ENCODE measurements at regions not wholly inside any gene's neighbourhood (a gene's known extent, or its start where the extent isn't known, plus 50 kb on each side); places are given as distances from the start of the nearest gene placed in this dataset.

- TF ChIP-seq POLR2A (IDR thresholded peaks at IDR 0.05) (no peak), CTCF (IDR thresholded peaks at IDR 0.05) (no peak)
- ATAC-seq (no peak), DNase-seq (no peak)
- H3K4me3 ChIP-seq, result no peak overlapping the region
- no peaks in the 10 kb centered on the region for H3K9me3 ChIP-seq
- H3K27ac ChIP-seq, result no peak overlapping the region
- intact Hi-C loops (cut with DNase I), result no loop called here
- H3K27me3 ChIP-seq, result no peaks in the 10 kb centered on the region
- 30 to 35% methylated on average over 4 of the region's 4 CpGs for WGBS, 2 donors
- H3K4me1 ChIP-seq, result no peaks in the 10 kb centered on the region
- no peaks in the 10 kb centered on the region for H3K36me3 ChIP-seq (replicated peaks in 1 of 2; ENCODE audit: insufficient read depth in 1 of 2, low read depth in 2 of 2)
Observed at GRCh38 chr3:162764051-162764807, 1267.6 kb downstream of the OTOL1 start.

- intact Hi-C loops (cut with DNase I), result no loop called here
- Histone ChIP-seq H3K4me3 (no peak overlapping the region), H3K27ac (no peak overlapping the region), H3K36me3 (replicated peaks in 1 of 2; ENCODE audit: insufficient read depth in 1 of 2, low read depth in 2 of 2) (no peaks in the 10 kb centered on the region), H3K27me3 (no peaks in the 10 kb centered on the region), H3K4me1 (no peaks in the 10 kb centered on the region), H3K9me3 (no peaks in the 10 kb centered on the region)
- TF ChIP-seq POLR2A (IDR thresholded peaks at IDR 0.05) (no peak), CTCF (IDR thresholded peaks at IDR 0.05) (no peak)
- ATAC-seq (no peak), DNase-seq (no peak)
Observed at GRCh38 chr3:162764808-162765071, 1268.1 kb downstream of the OTOL1 start.

- H3K36me3 ChIP-seq (replicated peaks in 1 of 2; ENCODE audit: insufficient read depth in 1 of 2, low read depth in 2 of 2), result no peaks in the 10 kb centered on the region
- no peak for TF ChIP-seq POLR2A (IDR thresholded peaks at IDR 0.05)
- TF ChIP-seq CTCF (IDR thresholded peaks at IDR 0.05), result no peak
- H3K4me1 ChIP-seq, result no peaks in the 10 kb centered on the region
- no peaks in the 10 kb centered on the region for H3K27me3 ChIP-seq
- ATAC-seq, result no peak
- 47 to 49% methylated on average over 3 of the region's 3 CpGs for WGBS, 2 donors
- H3K27ac ChIP-seq, result no peak overlapping the region
- intact Hi-C loops (cut with DNase I), result no loop called here
- H3K4me3 ChIP-seq, result no peak overlapping the region
- no peaks in the 10 kb centered on the region for H3K9me3 ChIP-seq
- no peak for DNase-seq
Observed at GRCh38 chr3:162765524-162765923, 1268.9 kb downstream of the OTOL1 start.

- no peak for DNase-seq
- intact Hi-C loops (cut with DNase I), result no loop called here
- H3K4me3 ChIP-seq, result no peak overlapping the region
- no peaks in the 10 kb centered on the region for H3K9me3 ChIP-seq
- no peak overlapping the region for H3K27ac ChIP-seq
- H3K4me1 ChIP-seq, result no peaks in the 10 kb centered on the region
- ATAC-seq, result no peak
- no peaks in the 10 kb centered on the region for H3K36me3 ChIP-seq (replicated peaks in 1 of 2; ENCODE audit: insufficient read depth in 1 of 2, low read depth in 2 of 2)
- H3K27me3 ChIP-seq, result no peaks in the 10 kb centered on the region
- TF ChIP-seq CTCF (IDR thresholded peaks at IDR 0.05) (no peak), POLR2A (IDR thresholded peaks at IDR 0.05) (no peak)
Observed at GRCh38 chr3:162769564-162769963, 1273.0 kb downstream of the OTOL1 start.

- Histone ChIP-seq H3K4me1 (no peaks in the 10 kb centered on the region), H3K27ac (no peak overlapping the region), H3K36me3 (replicated peaks in 1 of 2; ENCODE audit: insufficient read depth in 1 of 2, low read depth in 2 of 2) (no peaks in the 10 kb centered on the region), H3K9me3 (no peaks in the 10 kb centered on the region), H3K27me3 (no peaks in the 10 kb centered on the region), H3K4me3 (no peak overlapping the region)
- TF ChIP-seq POLR2A (IDR thresholded peaks at IDR 0.05), result no peak
- TF ChIP-seq CTCF (IDR thresholded peaks at IDR 0.05), result no peak
- DNase-seq (no peak), ATAC-seq (no peak)
- 44 to 49% methylated on average over 2 of the region's 2 CpGs for WGBS, 2 donors
- intact Hi-C loops (cut with DNase I), result no loop called here
Observed at GRCh38 chr3:162770551-162770950, 1273.9 kb downstream of the OTOL1 start.

Data from body of pancreas (tissue), 4 donors.